GM21619 (cell line): ENCODE measurements at regions not wholly inside any gene's neighbourhood (a gene's known extent, or its start where the extent isn't known, plus 50 kb on each side); places are given as distances from the start of the nearest gene placed in this dataset.

ENCODE experiments used
- ATAC-seq: cut with Tn5 transposase; IDR thresholded peaks from one replicate; pipeline ENCODE4 v1.9.1; 2021; ENCODE audit not compliant: unreplicated experiment

GRCh38 chr11:119550053-119550752 lies 127.2 kb upstream of the THY1 start:
- no peak for ATAC-seq

GRCh38 chr11:119547511-119547910 lies 124.5 kb upstream of the THY1 start:
- no peak for ATAC-seq

DNA sequence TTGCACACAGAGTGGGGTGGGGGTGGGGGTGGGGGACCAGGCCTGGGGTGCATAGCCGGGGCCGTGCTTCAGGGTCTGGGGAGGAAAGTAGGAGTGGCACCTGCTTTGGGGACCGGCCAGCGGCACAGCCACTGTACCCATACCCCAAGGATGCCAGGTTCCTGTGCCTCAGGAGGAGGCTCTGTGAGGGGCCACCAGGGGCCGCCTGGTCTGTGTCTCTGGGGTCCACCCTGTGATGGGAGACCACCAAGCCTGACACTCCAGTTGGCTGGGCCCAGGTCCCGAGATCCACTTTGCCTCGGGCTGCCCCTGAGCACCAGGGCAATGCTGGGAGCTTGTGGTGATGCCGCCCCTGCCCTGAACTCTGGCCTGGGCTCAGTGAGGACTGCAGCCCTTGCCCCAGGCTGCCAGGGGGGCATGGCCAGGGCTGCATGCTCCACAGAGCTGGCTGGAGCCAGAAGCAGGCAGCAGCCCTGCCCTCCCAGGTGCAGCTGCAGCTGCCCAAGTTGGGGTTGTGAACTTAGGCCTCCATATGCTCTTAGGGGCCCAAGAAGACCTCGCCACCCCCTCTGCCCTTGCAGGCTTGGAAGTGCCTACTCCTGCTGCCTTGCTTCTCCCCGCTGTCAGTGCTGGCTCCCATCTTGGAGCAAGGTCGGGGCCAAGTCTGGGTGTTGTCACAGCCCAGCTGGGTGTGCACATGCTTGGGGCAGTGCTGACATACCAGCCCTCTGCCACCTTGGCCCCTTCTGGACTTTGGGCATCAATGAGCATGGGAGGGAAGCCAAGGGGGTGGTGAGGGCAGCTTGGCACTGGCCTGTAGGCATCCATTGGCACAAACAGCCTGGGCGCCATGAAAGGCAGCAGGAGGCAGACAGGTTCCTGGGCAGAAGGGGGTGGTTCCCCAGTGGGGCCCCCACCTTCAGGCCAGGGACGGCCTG lies 123.3 kb upstream of the THY1 start:
- no peak for ATAC-seq

DNA sequence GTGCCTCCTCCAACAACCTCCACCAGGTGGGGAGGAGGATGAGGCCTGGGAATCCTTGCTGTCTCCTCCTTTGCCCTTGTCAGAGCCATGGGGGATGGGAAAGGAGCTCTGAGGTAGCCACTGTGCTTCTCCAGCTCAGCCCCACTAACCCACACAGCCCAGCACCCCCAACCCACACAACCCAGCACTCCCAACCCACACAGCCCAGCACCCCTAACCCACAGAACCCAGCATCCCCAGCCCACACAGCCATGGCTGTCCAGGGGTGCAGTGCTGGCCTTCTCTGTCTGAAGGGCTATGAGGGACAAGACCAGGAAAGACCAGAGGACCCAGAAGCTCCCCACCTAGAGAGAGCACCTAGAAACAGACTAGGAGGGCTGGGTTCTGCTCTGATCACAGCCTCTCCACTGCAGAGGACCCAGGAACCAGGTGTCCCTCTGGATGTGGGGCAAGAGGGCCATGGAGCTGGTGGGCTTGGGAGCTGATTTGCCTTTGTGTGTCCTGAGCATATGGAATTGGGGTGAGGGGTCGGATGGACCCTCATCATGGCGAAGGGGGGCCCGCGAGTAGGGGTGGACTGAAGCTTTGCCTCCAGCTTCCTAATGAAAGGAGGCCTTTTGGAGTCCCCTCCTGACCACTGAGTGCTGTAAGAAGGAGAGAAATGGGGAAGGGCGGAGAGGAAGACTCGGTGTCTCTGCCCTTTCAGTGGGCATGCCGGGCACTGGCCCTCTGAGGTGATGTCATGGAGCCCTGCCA lies 117.6 kb upstream of the THY1 start:
- no peak for ATAC-seq

DNA sequence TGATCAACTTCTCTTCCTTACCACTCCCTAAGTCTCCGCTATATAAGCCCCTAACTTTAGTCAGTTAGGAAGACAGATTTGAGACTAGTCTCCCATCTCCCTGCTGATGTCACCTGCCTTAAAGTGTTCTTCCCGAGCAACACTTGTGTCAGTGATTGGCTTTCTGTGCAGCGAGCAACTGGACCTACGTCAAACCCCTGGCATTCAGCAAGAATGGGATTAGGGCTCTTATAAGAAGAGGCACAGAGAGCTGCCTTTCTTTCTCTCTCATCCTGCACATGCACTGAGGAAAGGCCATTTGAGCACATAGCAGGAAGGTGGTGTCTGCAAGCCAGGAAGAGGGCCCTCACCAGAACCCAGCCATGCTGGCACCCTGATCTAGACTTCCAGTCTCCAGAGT lies 116.6 kb upstream of the THY1 start:
- no peak for ATAC-seq

DNA sequence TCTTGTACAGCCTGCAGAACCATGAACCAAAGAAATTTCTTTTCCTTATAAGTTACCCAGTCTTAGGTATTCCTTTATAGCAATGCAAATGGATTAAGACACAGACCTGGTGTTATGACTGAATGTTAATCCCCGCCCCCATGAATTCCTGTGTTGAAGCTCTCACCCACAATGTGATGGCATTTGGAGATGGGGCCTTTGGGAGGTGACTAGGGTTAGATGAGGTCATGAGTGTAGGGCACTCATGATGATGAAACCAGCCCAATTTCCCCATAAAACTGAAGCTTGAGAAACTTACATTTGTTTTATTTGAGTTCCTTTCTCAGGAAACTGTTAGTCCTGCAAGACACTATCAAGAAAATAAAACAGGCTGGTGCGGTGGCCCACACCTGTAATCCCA lies 115.8 kb upstream of the THY1 start:
- no peak for ATAC-seq

DNA sequence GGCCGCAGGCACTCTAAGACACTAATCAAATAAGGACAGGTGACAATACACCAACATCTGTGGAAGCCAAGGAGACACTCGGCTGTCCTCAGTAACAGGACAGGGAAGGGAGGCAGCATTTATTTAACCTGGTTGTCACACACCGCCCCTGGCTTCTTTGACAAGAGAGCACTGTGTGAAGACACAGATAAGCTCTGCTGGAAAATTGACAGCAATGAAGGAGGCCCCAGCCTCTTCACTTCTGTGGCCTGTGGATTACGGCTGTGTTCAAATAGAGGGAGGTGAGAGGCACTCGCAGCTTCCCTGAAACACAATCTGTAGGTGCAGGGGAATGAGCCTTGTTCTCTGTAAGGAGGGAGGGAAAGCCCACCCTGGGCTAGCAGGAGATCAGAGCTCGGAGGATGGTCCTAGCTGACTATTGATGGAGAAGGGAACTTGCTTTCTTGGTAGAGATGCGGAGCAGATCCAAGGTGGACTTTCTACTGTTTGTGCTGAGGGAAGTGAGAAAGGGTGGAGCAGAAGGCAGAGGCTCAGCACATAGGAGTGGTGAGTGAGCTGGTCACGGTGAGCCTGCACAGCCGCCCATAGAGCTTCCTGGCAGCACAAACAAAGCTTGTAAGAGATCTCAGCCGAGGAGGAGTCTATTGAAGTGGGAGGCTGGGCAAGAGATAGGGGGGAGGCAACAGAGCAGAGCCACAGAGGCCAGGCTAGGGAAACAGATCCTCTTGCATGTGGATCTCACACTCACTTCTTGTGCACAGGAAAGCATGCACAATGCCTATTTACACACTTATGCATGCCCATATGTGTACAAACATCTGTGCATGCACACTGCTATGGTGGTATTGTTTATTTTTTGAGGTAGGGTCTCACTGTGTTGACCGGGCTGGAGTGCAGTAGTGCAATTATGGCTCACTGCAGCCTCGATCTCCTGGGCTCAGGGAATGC lies 114.6 kb upstream of the THY1 start:
- ATAC-seq: no peak

DNA sequence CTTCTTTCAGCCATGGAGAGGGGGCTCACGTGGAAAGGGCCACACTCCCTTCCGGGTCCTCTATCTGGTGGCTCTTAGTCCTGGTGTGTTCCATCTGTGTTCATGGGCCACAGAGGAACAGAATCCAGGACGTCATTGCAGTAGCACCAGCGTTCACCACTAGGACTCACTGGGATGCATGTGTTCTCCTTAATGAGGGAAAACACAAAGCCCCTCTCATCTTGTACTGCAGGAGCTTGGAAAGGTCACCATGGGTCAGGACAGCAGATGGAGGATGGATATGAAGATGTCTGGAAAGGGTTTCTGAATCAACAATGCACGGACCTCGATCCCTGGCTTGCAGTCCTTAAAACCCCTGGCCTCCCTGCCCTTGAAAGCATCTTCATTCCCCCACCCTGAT lies 113.8 kb upstream of the THY1 start:
- ATAC-seq: no peak

- ATAC-seq: no peak
Measured at GRCh38 chr11:119533921-119534736, 111.2 kb upstream of the THY1 start.

GRCh38 chr11:119533462-119533861 lies 110.5 kb upstream of the THY1 start:
- no peak for ATAC-seq

GRCh38 chr11:119532551-119532950 lies 109.6 kb upstream of the THY1 start:
- no peak for ATAC-seq

DNA sequence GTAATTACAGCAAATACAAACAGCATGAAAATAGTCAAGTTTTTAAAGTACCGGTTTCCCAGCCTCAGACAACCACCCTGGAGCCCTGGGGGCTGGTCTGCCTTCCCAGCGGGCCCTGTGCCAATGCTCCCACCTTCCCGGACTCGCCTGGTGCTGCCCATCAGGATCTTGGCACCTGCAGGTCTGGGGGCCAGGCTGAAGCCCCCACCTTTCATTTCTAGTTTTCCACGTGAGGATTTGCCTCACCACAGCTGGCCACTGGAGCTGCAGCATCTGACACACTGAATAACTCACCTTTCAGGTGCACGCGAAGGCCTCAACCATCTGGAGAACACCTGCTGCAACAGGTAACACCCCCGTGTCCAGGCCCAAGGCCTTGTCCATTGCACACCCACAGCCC lies 108.7 kb upstream of the THY1 start:
- ATAC-seq: no peak

DNA sequence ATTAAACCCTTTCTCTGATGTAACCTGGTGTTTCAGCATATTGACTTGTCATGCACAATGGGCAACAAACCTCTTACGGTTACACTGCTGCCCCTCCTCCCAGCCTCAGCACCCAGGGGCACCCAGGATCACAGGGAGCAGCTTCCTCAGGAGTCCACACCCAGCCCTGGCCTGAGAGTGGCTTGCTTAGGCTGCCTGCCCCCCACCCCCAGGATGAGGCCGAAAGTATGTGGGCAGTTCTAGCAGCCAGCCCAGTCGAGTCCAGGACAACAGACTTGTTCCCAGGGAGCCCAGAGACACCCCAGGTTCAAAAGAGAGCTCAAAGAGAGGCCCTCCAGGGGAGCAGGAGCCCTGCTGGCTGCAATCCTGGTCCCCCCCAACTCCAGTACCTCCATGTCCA lies 108.1 kb upstream of the THY1 start:
- ATAC-seq: no peak

- ATAC-seq: no peak
Measured at GRCh38 chr11:119530509-119530908, 107.5 kb upstream of the THY1 start.

DNA sequence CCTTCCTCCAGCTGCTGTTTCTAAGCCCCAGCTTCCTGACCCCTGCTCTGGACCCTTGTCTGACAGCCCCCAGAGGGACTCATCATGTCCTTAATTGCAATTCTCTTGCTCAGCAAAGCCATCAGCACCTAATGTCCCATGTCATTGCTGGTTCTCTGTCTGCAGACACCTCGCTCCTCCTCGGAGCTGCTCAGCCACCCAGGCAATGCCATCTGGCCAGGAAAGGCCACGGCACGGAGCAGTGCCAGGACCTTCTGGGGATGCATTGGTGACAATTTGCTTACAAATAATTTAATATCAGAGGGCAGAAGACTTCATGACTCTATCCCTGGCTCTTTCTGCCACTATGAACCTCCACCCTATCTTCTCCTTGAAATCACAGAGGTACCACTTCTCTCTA lies 107.0 kb upstream of the THY1 start:
- ATAC-seq: no peak

GRCh38 chr11:119529063-119529845 lies 106.3 kb upstream of the THY1 start:
- no peak for ATAC-seq

DNA sequence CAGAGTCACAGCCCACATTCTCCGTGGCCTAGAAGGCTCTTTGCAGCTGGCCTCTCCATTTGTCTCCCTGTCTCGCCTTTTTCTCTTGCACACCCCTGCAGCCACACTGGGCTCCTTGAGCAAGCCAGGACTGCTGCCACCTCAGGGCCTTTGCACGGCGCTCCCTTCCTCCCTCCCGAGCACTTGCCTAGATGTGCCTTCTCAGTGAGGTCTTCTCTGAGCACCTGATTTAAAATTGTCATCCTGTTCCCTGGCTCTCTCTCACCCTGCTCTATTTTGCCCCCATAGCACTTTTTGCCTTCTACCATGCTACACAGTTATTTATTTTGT lies 102.9 kb upstream of the THY1 start:
- ATAC-seq: no peak

GRCh38 chr11:119525180-119525866 lies 102.4 kb upstream of the THY1 start:
- no peak for ATAC-seq
